Fibroblast of the aortic adventitia (primary cell): ENCODE measurements at regions not wholly inside any gene's neighbourhood (a gene's known extent, or its start where the extent isn't known, plus 50 kb on each side); places are given as distances from the start of the nearest gene placed in this dataset.
"Not testable (repeated sequence)": the region's sequence is repeated elsewhere in the genome, so short reads cannot be mapped to it uniquely, and the experiment has no call there.

Experiments used
- DNase-seq: peaks from one replicate; pipeline ENCODE4 v3.0.0-alpha.2; 2010; ENCODE audit warnings: low read depth
- H3K4me3 ChIP-seq: 2 replicates; pipeline ENCODE4 v1.5.1; 2011; ENCODE audit warnings: low read depth, mild to moderate bottlenecking, control low read depth, low read length, moderate library complexity
- CTCF ChIP-seq: IDR thresholded peaks from 2 replicates; pipeline ENCODE4 v1.5.1; 2011; ENCODE audit warnings: mild to moderate bottlenecking, low read length, control low read depth, inconsistent platforms; ENCODE audit not compliant: insufficient read depth

GRCh38 chr3:61372723-61373122, 121.5 kb upstream of the FHIT start:
- DNase-seq: no peak
- TF ChIP-seq CTCF: no peak

GRCh38 chr3:61378311-61378710, 127.1 kb upstream of the FHIT start:
- no peak for DNase-seq
- TF ChIP-seq CTCF: no peak
- H3K4me3 ChIP-seq: no peak overlapping the region

More at GRCh38 chr3:61372723-61373122, 121.5 kb upstream of the FHIT start:
- H3K4me3 ChIP-seq: no peak overlapping the region

- peak; percentile 44 for TF ChIP-seq CTCF
- peak; percentile 21 for DNase-seq
- H3K4me3 ChIP-seq: no peak overlapping the region
These were observed 130.6 kb upstream of the FHIT start for GRCh38 chr3:61381745-61382392.

GRCh38 chr3:61387817-61388216, 136.6 kb upstream of the FHIT start:
- no peak for TF ChIP-seq CTCF
- H3K4me3 ChIP-seq: no peak overlapping the region
- DNase-seq: no peak

GRCh38 chr3:61393480-61393947, 142.3 kb upstream of the FHIT start:
- H3K4me3 ChIP-seq, DNase-seq: not testable (repeated sequence)

GRCh38 chr3:61401359-61401758, 150.1 kb upstream of the FHIT start:
- no peak for TF ChIP-seq CTCF
- no peak overlapping the region for H3K4me3 ChIP-seq
- DNase-seq: no peak

- DNase-seq: no peak
- H3K4me3 ChIP-seq: no peak overlapping the region
- no peak for TF ChIP-seq CTCF
These were observed 154.0 kb upstream of the PTPRG start for GRCh38 chr3:61407397-61407796.
